A549 (cell line): ENCODE measurements at regions not wholly inside any gene's neighbourhood (a gene's known extent, or its start where the extent isn't known, plus 50 kb on each side); places are given as distances from the start of the nearest gene placed in this dataset.
A peak's percentile ranks its signal among the peaks of the same experiment; 100 is the strongest.

ENCODE experiments used
- ATAC-seq, 2 experiments: fragments of 200-7000 bp in 1 of 2; fragments of >200 bp in 1 of 2; cut with Nextera tagmentation in 1 of 2; cut with Tn5 transposase in 1 of 2; 3 replicates each; pipeline versions ENCODE4 v1.8.0 to v1.9.1; 2018 to 2020; ENCODE audit warnings: mild to moderate bottlenecking in 1 of 2, moderate library complexity in 1 of 2
- CTCF ChIA-PET: fragments of 300-600 bp; sonication (Branson Sonifier 250); formaldehyde crosslinking; extraction: SDS; loops from one replicate; lab custom pipeline; 2021; ENCODE audit warnings: antibody characterized with exemption, inconsistent platforms; lab: Yijun Ruan, JAX
- POLR2A ChIA-PET: fragments of 350-600 bp; formaldehyde crosslinking; extraction: SDS; loops from one replicate; lab custom pipeline; 2021; ENCODE audit warnings: antibody characterized with exemption, inconsistent platforms; lab: Yijun Ruan, JAX
- DNase-seq, 2 experiments: peaks; one replicate each; pipeline versions ENCODE4 v3.0.0 to v3.0.0-alpha.2; 2011 to 2016; ENCODE audit warnings: low read depth in 1 of 2, low spot score in 1 of 2
- FAIRE-seq: peaks from 2 replicates; lab custom pipeline; 2011; peaks lifted over from hg19 to GRCh38; lab: Jason Lieb, UNC
- H3K27ac ChIP-seq, 2 experiments: fragments of >200 bp; sonication (Bioruptor Twin); formaldehyde crosslinking; 3 replicates each; pipeline ENCODE4 v1.5.1; 2016 to 2017
- H3K4me1 ChIP-seq: fragments of >200 bp; sonication (Bioruptor Twin); formaldehyde crosslinking; 3 replicates; pipeline ENCODE4 v1.6.1; 2016
- H3K4me2 ChIP-seq: fragments of >200 bp; sonication (Bioruptor Twin); formaldehyde crosslinking; 3 replicates; pipeline ENCODE4 v1.6.1; 2016
- H3K4me3 ChIP-seq: fragments of >200 bp; sonication (Bioruptor Twin); formaldehyde crosslinking; 3 replicates; pipeline ENCODE4 v1.5.1; 2016
- H3K9me3 ChIP-seq: fragments of >200 bp; sonication (Bioruptor Twin); formaldehyde crosslinking; 3 replicates; pipeline ENCODE4 v1.6.1; 2016
- CBX2 ChIP-seq: fragments of 200-600 bp; sonication (generic); IDR thresholded peaks from 2 replicates; pipeline ENCODE4 v1.6.1; 2016; ENCODE audit warnings: low read depth, mild to moderate bottlenecking, borderline replicate concordance
- CBX8 ChIP-seq: fragments of 200-600 bp; sonication (generic); IDR thresholded peaks from 2 replicates; pipeline ENCODE4 v1.6.1; 2016
- CEBPB ChIP-seq, 2 experiments: fragments of >200 bp in 1 of 2; sonication (Bioruptor Twin) in 1 of 2; formaldehyde crosslinking in 1 of 2; IDR thresholded peaks; 2 replicates each; pipeline ENCODE4 v1.6.1; 2012 to 2016
- CHD4 ChIP-seq: fragments of 200-600 bp; sonication (generic); IDR thresholded peaks from 2 replicates; pipeline ENCODE4 v1.6.1; 2016; ENCODE audit warnings: antibody characterized with exemption, mild to moderate bottlenecking, borderline replicate concordance
- EHF ChIP-seq: fragments of 250-450 bp; sonication (Bioruptor Pico); IDR thresholded peaks from 2 replicates; pipeline ENCODE4 v1.5.0; 2020; ENCODE audit warnings: mild to moderate bottlenecking
- ELK1 ChIP-seq: fragments of 150-350 bp; IDR thresholded peaks from 2 replicates; pipeline ENCODE4 v1.6.1; 2014; ENCODE audit warnings: low read depth, mild to moderate bottlenecking, low read length
- ESRRA ChIP-seq: fragments of 150-350 bp; IDR thresholded peaks from 2 replicates; pipeline ENCODE4 v1.6.1; 2014; ENCODE audit warnings: mild to moderate bottlenecking, low read length, borderline replicate concordance
- FOSB ChIP-seq: fragments of 250-450 bp; sonication (Bioruptor Pico); IDR thresholded peaks from 2 replicates; pipeline ENCODE4 v1.5.0; 2020; ENCODE audit warnings: mild to moderate bottlenecking, moderate library complexity
- FOSL2 ChIP-seq, 2 experiments: fragments of 450-650 bp in 1 of 2; fragments of >200 bp in 1 of 2; sonication (Bioruptor Twin) in 1 of 2; formaldehyde crosslinking; IDR thresholded peaks; 2 replicates each; pipeline versions ENCODE4 v1.5.0 to v1.6.1; 2016 to 2020; ENCODE audit warnings: mild to moderate bottlenecking in 1 of 2, moderate library complexity in 1 of 2
- GATA3 ChIP-seq: IDR thresholded peaks from 2 replicates; pipeline ENCODE4 v1.6.1; 2012; ENCODE audit warnings: borderline replicate concordance
- HES2 ChIP-seq: fragments of >200 bp; sonication (Bioruptor Twin); formaldehyde crosslinking; IDR thresholded peaks from 2 replicates; pipeline ENCODE4 v1.6.1; 2016
- HEYL ChIP-seq: fragments of 250-450 bp; sonication (Bioruptor Pico); IDR thresholded peaks from 2 replicates; pipeline ENCODE4 v1.8.0; 2021; ENCODE audit warnings: mild to moderate bottlenecking, moderate library complexity
- HOXA7 ChIP-seq: fragments of 250-450 bp; sonication (Bioruptor Pico); IDR thresholded peaks from 2 replicates; pipeline ENCODE4 v1.5.0; 2020; ENCODE audit warnings: mild to moderate bottlenecking, moderate library complexity
- JUNB ChIP-seq: fragments of >200 bp; sonication (Bioruptor Twin); formaldehyde crosslinking; IDR thresholded peaks from 2 replicates; pipeline ENCODE4 v1.6.1; 2016
- KDM1A ChIP-seq: fragments of 200-600 bp; sonication (generic); IDR thresholded peaks from 2 replicates; pipeline ENCODE4 v1.6.1; 2016; ENCODE audit warnings: low read depth, mild to moderate bottlenecking
- MAZ ChIP-seq: fragments of 150-350 bp; IDR thresholded peaks from 2 replicates; pipeline ENCODE4 v1.6.1; 2014; ENCODE audit warnings: antibody characterized with exemption, low read depth, low read length, borderline replicate concordance
- MYC ChIP-seq: IDR thresholded peaks from 2 replicates; pipeline ENCODE4 v1.6.1; 2012; ENCODE audit warnings: mild to moderate bottlenecking, inconsistent platforms, low read length, improper control_type of control experiment, borderline replicate concordance
- RARB ChIP-seq: fragments of 250-450 bp; sonication (Bioruptor Pico); IDR thresholded peaks from 2 replicates; pipeline ENCODE4 v1.8.0; 2021; ENCODE audit warnings: mild to moderate bottlenecking, moderate library complexity
- RFX5 ChIP-seq: fragments of 450-650 bp; IDR thresholded peaks from 2 replicates; pipeline ENCODE4 v1.7.1; 2014; ENCODE audit warnings: antibody characterized with exemption, mild to moderate bottlenecking, moderate library complexity
- RNF2 ChIP-seq: fragments of 200-600 bp; sonication (generic); IDR thresholded peaks from 2 replicates; pipeline ENCODE4 v1.6.1; 2016; ENCODE audit warnings: low read depth, mild to moderate bottlenecking, antibody characterized with exemption, moderate library complexity, borderline replicate concordance
- SREBF2 ChIP-seq: fragments of 450-650 bp; IDR thresholded peaks from 2 replicates; pipeline ENCODE4 v1.6.1; 2014; ENCODE audit warnings: mild to moderate bottlenecking, moderate library complexity
- TFCP2L1 ChIP-seq: fragments of 250-450 bp; sonication (Bioruptor Pico); IDR thresholded peaks from 2 replicates; pipeline ENCODE4 v1.5.0; 2021; ENCODE audit warnings: mild to moderate bottlenecking
- USF2 ChIP-seq: fragments of 450-650 bp; IDR thresholded peaks from 2 replicates; pipeline ENCODE4 v1.6.1; 2014; ENCODE audit warnings: antibody characterized with exemption
- ZC3H11A ChIP-seq: fragments of 450-650 bp; IDR thresholded peaks from 2 replicates; pipeline ENCODE4 v1.6.1; 2014; ENCODE audit warnings: antibody characterized with exemption, mild to moderate bottlenecking
- ZSCAN20 ChIP-seq: fragments of 250-450 bp; sonication (Bioruptor Pico); IDR thresholded peaks from 2 replicates; pipeline ENCODE4 v1.8.0; 2022; ENCODE audit warnings: mild to moderate bottlenecking, moderate library complexity
- WGBS: methylation state at CpG from one replicate; pipeline ENCODE4 v1.1.6; 2017; ENCODE audit errors: missing lambda C conversion rate; 5-methylcytosine and 5-hydroxymethylcytosine counted together
- TF ChIP-seq, protein P1 (sequence below): fragments of 200-600 bp; sonication (generic); IDR thresholded peaks from 2 replicates; pipeline ENCODE4 v1.6.1; 2016; ENCODE audit warnings: antibody characterized with exemption, mild to moderate bottlenecking, moderate library complexity
- TF ChIP-seq, protein P2 (sequence below): fragments of 250-450 bp; sonication (Bioruptor Pico); IDR thresholded peaks from 2 replicates; pipeline ENCODE4 v1.5.0; 2020; ENCODE audit warnings: low read depth, mild to moderate bottlenecking, moderate library complexity

DNA sequence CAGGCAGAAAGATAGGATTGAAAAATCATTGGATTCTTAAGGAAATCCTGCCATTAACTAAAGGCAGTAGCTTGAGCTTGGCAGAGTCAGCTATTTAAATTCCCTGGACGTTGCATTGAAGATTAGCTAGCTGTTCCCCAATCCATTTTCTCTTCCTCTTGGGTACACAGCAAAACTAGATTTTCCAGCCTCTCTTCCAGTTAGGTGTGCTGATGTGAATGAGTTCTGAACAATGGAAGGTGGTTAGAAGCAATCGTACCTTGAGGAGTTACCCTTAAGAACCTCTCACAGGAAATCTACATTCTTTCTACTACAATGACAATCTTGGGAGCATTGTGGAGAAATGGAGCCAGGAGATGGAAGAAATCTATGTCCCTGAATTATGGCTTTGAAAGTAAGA is 383.2 kb upstream of the TBL1XR1 start:
- Histone ChIP-seq H3K9me3 (no peaks in the 10 kb centered on the region), H3K4me3 (no peak overlapping the region), H3K27ac (no peak overlapping the region), H3K4me1 (no peaks in the 10 kb centered on the region), H3K4me2 (no peak overlapping the region)
- TF ChIP-seq RFX5 (no peak), SREBF2 (no peak), CBX8 (no peak), ZC3H11A (no peak), EHF (CRISPR knock-in tag) (no peak), ZSCAN20 (CRISPR knock-in tag) (no peak), FOSB (no peak), HOXA7 (CRISPR knock-in tag) (no peak), JUNB (no peak), HES2 (no peak), ELK1 (no peak), RARB (CRISPR knock-in tag) (no peak), CEBPB (IDR thresholded peaks at IDR 0.05) (no peak), ESRRA (no peak)
- POLR2A ChIA-PET, result no interaction called here
- 72% methylated on average over 2 of the region's 2 CpGs for WGBS
- no peak for DNase-seq
- CTCF ChIA-PET, result no interaction called here
- no peak for FAIRE-seq
- ATAC-seq, result no peak

GRCh38 chr3:177585271-177585670 is 388.0 kb upstream of the TBL1XR1 start:
- ATAC-seq, result no peak
- DNase-seq, result no peak
- peaks cover 14% of the 10 kb centered on the region for H3K4me1 ChIP-seq
- ChIA-PET CTCF (no interaction called here), POLR2A (no interaction called here)
- 37% methylated on average over 3 of the region's 3 CpGs for WGBS
- no peak for FAIRE-seq
- no peak for TF ChIP-seq RARB (CRISPR knock-in tag)
- TF ChIP-seq ESRRA, result no peak
- TF ChIP-seq CHD4, result no peak
- TF ChIP-seq GATA3, result no peak
- TF ChIP-seq, protein P1, sequence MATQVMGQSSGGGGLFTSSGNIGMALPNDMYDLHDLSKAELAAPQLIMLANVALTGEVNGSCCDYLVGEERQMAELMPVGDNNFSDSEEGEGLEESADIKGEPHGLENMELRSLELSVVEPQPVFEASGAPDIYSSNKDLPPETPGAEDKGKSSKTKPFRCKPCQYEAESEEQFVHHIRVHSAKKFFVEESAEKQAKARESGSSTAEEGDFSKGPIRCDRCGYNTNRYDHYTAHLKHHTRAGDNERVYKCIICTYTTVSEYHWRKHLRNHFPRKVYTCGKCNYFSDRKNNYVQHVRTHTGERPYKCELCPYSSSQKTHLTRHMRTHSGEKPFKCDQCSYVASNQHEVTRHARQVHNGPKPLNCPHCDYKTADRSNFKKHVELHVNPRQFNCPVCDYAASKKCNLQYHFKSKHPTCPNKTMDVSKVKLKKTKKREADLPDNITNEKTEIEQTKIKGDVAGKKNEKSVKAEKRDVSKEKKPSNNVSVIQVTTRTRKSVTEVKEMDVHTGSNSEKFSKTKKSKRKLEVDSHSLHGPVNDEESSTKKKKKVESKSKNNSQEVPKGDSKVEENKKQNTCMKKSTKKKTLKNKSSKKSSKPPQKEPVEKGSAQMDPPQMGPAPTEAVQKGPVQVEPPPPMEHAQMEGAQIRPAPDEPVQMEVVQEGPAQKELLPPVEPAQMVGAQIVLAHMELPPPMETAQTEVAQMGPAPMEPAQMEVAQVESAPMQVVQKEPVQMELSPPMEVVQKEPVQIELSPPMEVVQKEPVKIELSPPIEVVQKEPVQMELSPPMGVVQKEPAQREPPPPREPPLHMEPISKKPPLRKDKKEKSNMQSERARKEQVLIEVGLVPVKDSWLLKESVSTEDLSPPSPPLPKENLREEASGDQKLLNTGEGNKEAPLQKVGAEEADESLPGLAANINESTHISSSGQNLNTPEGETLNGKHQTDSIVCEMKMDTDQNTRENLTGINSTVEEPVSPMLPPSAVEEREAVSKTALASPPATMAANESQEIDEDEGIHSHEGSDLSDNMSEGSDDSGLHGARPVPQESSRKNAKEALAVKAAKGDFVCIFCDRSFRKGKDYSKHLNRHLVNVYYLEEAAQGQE, result no peak
- TF ChIP-seq TFCP2L1 (CRISPR knock-in tag), result no peak
- no peak for TF ChIP-seq USF2
- no peak for TF ChIP-seq CBX2
- no peak for TF ChIP-seq FOSB
- no peak for TF ChIP-seq HEYL (CRISPR knock-in tag)
- TF ChIP-seq FOSL2 (IDR thresholded peaks at IDR 0.05), result no peak
- TF ChIP-seq FOSL2 (CRISPR knock-in tag; IDR thresholded peaks at IDR 0.05), result no peak
- TF ChIP-seq MAZ, result no peak
- TF ChIP-seq, protein P2, sequence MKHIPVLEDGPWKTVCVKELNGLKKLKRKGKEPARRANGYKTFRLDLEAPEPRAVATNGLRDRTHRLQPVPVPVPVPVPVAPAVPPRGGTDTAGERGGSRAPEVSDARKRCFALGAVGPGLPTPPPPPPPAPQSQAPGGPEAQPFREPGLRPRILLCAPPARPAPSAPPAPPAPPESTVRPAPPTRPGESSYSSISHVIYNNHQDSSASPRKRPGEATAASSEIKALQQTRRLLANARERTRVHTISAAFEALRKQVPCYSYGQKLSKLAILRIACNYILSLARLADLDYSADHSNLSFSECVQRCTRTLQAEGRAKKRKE (CRISPR knock-in tag), result no peak
- no peak for TF ChIP-seq MYC
- no peak for TF ChIP-seq KDM1A
- no peak for TF ChIP-seq EHF (CRISPR knock-in tag)
- no peak for TF ChIP-seq RNF2
- TF ChIP-seq JUNB, result no peak
- no peak for TF ChIP-seq HOXA7 (CRISPR knock-in tag)
- 0 out of 6 replicates have a peak overlapping the region, but pooled peaks of 1 of the 2 experiments have one; percentile 18 for H3K27ac ChIP-seq
- H3K4me2 ChIP-seq, result no peak overlapping the region
- peaks cover 6% of the 10 kb centered on the region; the same call in 1 of the 3 replicates for H3K9me3 ChIP-seq
- H3K4me3 ChIP-seq, result no peak overlapping the region
